Gastroesophageal sphincter (tissue), 4 donors: ENCODE measurements at regions not wholly inside any gene's neighbourhood (a gene's known extent, or its start where the extent isn't known, plus 50 kb on each side); places are given as distances from the start of the nearest gene placed in this dataset.

ENCODE experiments used
- ATAC-seq: fragments of 150-250 bp; one replicate; pipeline ENCODE4 v1.9.1; 2016; ENCODE audit warnings: mild to moderate bottlenecking, moderate library complexity
- H3K27ac ChIP-seq, 4 donors: fragments of 200-600 bp; sonication (generic) in 3 of 4; 1 replicate in 3 of 4; 2 replicates in 1 of 4; pipeline ENCODE4 v1.5.1; 2016 to 2019
- H3K27me3 ChIP-seq: fragments of 200-600 bp; sonication (generic); one replicate; pipeline ENCODE4 v1.5.1; 2019
- H3K36me3 ChIP-seq, 2 donors: fragments of 200-600 bp; sonication (generic); one replicate each; pipeline ENCODE4 v1.5.1; 2019; ENCODE audit warnings: control low read depth in 1 of 2
- H3K4me1 ChIP-seq, 3 donors: fragments of 200-600 bp; sonication (generic); 1 replicate in 2 of 3; 2 replicates in 1 of 3; pipeline ENCODE4 v1.5.1; 2016 to 2019; ENCODE audit warnings: control low read depth in 2 of 3
- H3K4me3 ChIP-seq, 2 donors: fragments of 200-600 bp; sonication (generic); one replicate each; pipeline ENCODE4 v1.5.1; 2019; ENCODE audit warnings: mild to moderate bottlenecking in 1 of 2, moderate library complexity in 1 of 2
- H3K9me3 ChIP-seq, 3 donors: fragments of 200-600 bp; sonication (generic); one replicate each; pipeline ENCODE4 v1.5.1; 2017 to 2019; ENCODE audit warnings: control low read depth in 2 of 3
- EP300 ChIP-seq: sonication (generic); formaldehyde crosslinking; IDR thresholded peaks from one replicate; pipeline ENCODE4 v1.6.1; 2017; ENCODE audit warnings: antibody characterized with exemption, mild to moderate bottlenecking
- POLR2A ChIP-seq, 2 donors: fragments of 450-650 bp; IDR thresholded peaks; one replicate each; pipeline ENCODE4 v1.6.1; 2017; ENCODE audit warnings: antibody characterized with exemption in 2 of 2, mild to moderate bottlenecking in 2 of 2, moderate library complexity in 1 of 2
- POLR2AphosphoS5 ChIP-seq: sonication (generic); formaldehyde crosslinking; IDR thresholded peaks from one replicate; pipeline ENCODE4 v1.6.1; 2017; ENCODE audit warnings: antibody characterized with exemption
- WGBS, 2 donors: methylation state at CpG; one replicate each; pipeline ENCODE4 v1.1.5; 2018; ENCODE audit warnings: low coverage in 1 of 2; 5-methylcytosine and 5-hydroxymethylcytosine counted together
- TF ChIP-seq, protein P1 (sequence below), 4 experiments: fragments of 200-600 bp in 2 of 4; fragments of 450-650 bp in 2 of 4; sonication (generic) in 1 of 4; IDR thresholded peaks; one replicate each; pipeline ENCODE4 v1.5.1; 2017 to 2019; ENCODE audit warnings: antibody characterized with exemption in 4 of 4, mild to moderate bottlenecking in 2 of 4, moderate library complexity in 2 of 4

- peaks cover 0 to 3% (median 0%) of the 10 kb centered on the region in 3 donors for H3K9me3 ChIP-seq
- no peak overlapping the region for H3K4me3 ChIP-seq
- no peaks in the 10 kb centered on the region for H3K27me3 ChIP-seq
- no peak overlapping the region for H3K27ac ChIP-seq
- ATAC-seq, result no peak
- WGBS, 2 donors, result 61% methylated on average over 3 of the region's 4 CpGs; no CpG with 5 or more reads in 1 of the 2 donors
- H3K36me3 ChIP-seq, result no peaks in the 10 kb centered on the region
- TF ChIP-seq POLR2A (IDR thresholded peaks at IDR 0.05) (no peak), POLR2AphosphoS5 (no peak), EP300 (no peak)
- TF ChIP-seq, protein P1, sequence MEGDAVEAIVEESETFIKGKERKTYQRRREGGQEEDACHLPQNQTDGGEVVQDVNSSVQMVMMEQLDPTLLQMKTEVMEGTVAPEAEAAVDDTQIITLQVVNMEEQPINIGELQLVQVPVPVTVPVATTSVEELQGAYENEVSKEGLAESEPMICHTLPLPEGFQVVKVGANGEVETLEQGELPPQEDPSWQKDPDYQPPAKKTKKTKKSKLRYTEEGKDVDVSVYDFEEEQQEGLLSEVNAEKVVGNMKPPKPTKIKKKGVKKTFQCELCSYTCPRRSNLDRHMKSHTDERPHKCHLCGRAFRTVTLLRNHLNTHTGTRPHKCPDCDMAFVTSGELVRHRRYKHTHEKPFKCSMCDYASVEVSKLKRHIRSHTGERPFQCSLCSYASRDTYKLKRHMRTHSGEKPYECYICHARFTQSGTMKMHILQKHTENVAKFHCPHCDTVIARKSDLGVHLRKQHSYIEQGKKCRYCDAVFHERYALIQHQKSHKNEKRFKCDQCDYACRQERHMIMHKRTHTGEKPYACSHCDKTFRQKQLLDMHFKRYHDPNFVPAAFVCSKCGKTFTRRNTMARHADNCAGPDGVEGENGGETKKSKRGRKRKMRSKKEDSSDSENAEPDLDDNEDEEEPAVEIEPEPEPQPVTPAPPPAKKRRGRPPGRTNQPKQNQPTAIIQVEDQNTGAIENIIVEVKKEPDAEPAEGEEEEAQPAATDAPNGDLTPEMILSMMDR (IDR thresholded peaks at IDR 0.05), result no peak
- no peaks in the 10 kb centered on the region for H3K4me1 ChIP-seq
Observed at GRCh38 chr4:10371869-10372471, 85.3 kb downstream of the ZNF518B start.

GRCh38 chr4:10371121-10371520, 86.1 kb downstream of the ZNF518B start:
- Histone ChIP-seq H3K36me3 (no peaks in the 10 kb centered on the region), H3K4me1 (no peaks in the 10 kb centered on the region), H3K9me3 (peaks cover 0 to 3% (median 0%) of the 10 kb centered on the region in 3 donors), H3K4me3 (no peak overlapping the region), H3K27me3 (no peaks in the 10 kb centered on the region), H3K27ac (no peak overlapping the region)
- WGBS, 2 donors, result 60 to 72% methylated on average over 4 to 5 of the region's 5 CpGs
- TF ChIP-seq, protein P1 (IDR thresholded peaks at IDR 0.05), result no peak
- TF ChIP-seq POLR2AphosphoS5 (no peak), POLR2A (IDR thresholded peaks at IDR 0.05) (no peak), EP300 (no peak)
- no peak for ATAC-seq

DNA sequence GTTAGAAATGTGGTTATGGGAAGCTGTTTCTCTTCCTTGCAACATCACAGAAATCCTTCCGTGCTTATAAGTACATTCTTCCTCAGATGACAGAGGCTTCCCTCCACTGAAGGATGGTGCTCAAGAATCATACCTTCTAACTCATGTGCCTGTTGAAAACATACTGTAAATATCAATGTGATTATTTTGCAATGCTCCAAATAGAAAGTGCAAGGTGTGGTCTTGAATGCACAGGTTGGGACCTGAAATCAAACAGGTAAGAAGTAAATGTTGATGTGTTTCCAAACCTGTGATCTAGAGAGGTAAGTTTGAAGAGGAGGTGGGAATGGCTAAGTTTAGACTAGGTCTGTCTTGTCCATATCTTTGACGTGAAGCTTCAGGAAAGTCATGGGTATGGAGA, 87.7 kb downstream of the ZNF518B start:
- no peaks in the 10 kb centered on the region for H3K27me3 ChIP-seq
- H3K4me3 ChIP-seq, result no peak overlapping the region
- H3K27ac ChIP-seq, result no peak overlapping the region
- no peaks in the 10 kb centered on the region for H3K36me3 ChIP-seq
- no peak for TF ChIP-seq POLR2A (IDR thresholded peaks at IDR 0.05)
- TF ChIP-seq, protein P1 (IDR thresholded peaks at IDR 0.05), result no peak
- no peak for TF ChIP-seq EP300
- no peak for TF ChIP-seq POLR2AphosphoS5
- no peaks in the 10 kb centered on the region for H3K4me1 ChIP-seq
- WGBS, 2 donors, result 58 to 95% methylated on average over 2 of the region's 2 CpGs
- H3K9me3 ChIP-seq, result peaks cover 0 to 3% (median 0%) of the 10 kb centered on the region in 3 donors
- ATAC-seq, result no peak

GRCh38 chr4:10366628-10367027, 90.6 kb downstream of the ZNF518B start:
- no peak for ATAC-seq
- TF ChIP-seq, protein P1 (IDR thresholded peaks at IDR 0.05), result no peak
- TF ChIP-seq EP300, result no peak
- no peak for TF ChIP-seq POLR2AphosphoS5
- TF ChIP-seq POLR2A (IDR thresholded peaks at IDR 0.05), result no peak

DNA sequence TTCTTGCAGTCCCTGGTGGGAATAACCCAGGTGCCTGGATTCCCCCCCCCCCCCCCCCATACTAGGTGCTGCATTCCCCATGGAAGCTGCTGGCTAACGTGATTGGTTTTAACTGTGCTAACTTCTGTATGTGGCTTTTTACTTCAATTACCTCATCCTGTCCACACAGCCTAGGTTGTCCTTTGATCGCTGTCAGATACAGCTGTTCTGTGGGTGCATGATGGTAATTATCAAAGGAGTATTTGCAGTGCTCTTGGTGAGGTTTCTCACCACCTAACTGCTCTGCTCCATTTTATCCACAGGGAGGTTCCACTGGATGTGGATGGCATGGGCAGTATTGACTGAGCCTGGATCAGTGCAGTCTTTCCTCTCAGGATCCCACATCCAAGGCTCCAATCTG, 93.0 kb downstream of the ZNF518B start:
- no peaks in the 10 kb centered on the region for H3K4me1 ChIP-seq
- no peak for ATAC-seq
- H3K27ac ChIP-seq, result no peak overlapping the region
- 100% methylated on average over 1 of the region's 2 CpGs; no CpG with 5 or more reads in 1 of the 2 donors for WGBS, 2 donors
- H3K27me3 ChIP-seq, result peaks cover 7% of the 10 kb centered on the region
- TF ChIP-seq EP300 (no peak), POLR2A (IDR thresholded peaks at IDR 0.05) (no peak), POLR2AphosphoS5 (no peak)
- TF ChIP-seq, protein P1 (IDR thresholded peaks at IDR 0.05), result no peak
- no peaks in the 10 kb centered on the region for H3K36me3 ChIP-seq
- H3K9me3 ChIP-seq, result no peaks in the 10 kb centered on the region
- H3K4me3 ChIP-seq, result no peak overlapping the region

More at GRCh38 chr4:10366628-10367027, 90.6 kb downstream of the ZNF518B start:
- H3K4me1 ChIP-seq, result no peaks in the 10 kb centered on the region
- H3K4me3 ChIP-seq, result no peak overlapping the region
- no peaks in the 10 kb centered on the region for H3K36me3 ChIP-seq
- no peaks in the 10 kb centered on the region for H3K27me3 ChIP-seq
- no peaks in the 10 kb centered on the region for H3K9me3 ChIP-seq
- H3K27ac ChIP-seq, result no peak overlapping the region
